ENCODE measurements at regions not wholly inside any gene's neighbourhood (a gene's known extent, or its start where the extent isn't known, plus 50 kb on each side); places are given as distances from the start of the nearest gene placed in this dataset.

DNA sequence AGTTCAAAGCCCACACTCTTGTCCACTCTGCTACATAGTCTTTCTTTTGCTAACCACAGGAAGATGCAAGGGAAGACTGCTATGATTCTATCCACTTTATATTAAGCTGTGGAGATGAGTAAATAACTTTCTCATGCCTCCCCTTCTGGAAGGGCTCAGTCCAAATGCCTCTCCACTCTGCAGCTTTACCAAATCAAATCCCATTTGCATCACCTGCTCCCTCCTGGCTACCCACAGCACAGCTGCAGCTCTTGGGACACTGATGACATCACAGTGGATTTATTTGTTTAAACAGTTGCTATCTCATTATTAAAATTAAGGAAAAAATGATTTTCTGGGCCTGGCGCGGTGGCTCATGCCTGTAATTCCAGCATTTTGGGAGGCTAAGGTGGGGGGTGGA is 1544.9 kb upstream of the WWC1 start:
- BruUV-seq (replicated peaks): no TSS peak
- CTCF ChIA-PET (ENCODE audit: unreplicated experiment): no interaction called here
- H3K4me3 ChIP-seq (ENCODE audit: low read depth, low read length, poor library complexity, severe bottlenecking): no peak overlapping the region

DNA sequence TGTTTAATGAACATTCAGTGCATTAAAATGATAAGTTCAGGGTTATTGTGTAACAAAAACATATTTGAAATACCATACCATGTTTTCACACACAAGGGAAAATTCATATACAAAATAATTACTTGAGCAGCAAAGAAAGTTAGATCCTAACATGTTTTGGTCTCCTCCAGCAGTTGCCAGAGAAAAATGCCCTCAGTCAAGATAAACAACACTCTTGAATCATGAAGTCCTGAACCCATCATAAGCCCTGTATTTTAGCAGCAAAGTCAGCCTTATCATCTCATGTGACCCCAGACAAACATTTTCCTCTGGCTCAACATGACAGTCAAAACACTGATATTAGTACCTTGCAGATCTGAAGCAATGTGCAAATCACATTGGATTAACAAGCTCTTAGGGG is 1541.1 kb upstream of the WWC1 start:
- H2AFZ ChIP-seq (ENCODE audit: low read length): no peak overlapping the region
- no peak for DNase-seq (ENCODE audit: low spot score)
- no peaks in the 10 kb centered on the region for H3K9me2 ChIP-seq (ENCODE audit: insufficient read depth, low read length)
- intact Hi-C loops (cut with micrococcal nuclease; ENCODE audit: unreplicated experiment): no loop called here
- H3K4me3 ChIP-seq (ENCODE audit: low read depth, low read length, poor library complexity, severe bottlenecking): no peak overlapping the region
- no peaks in the 10 kb centered on the region for H4K20me1 ChIP-seq (ENCODE audit: insufficient read depth, low read length)
- BruUV-seq (replicated peaks): no TSS peak
- no peaks in the 10 kb centered on the region for H3K36me3 ChIP-seq (ENCODE audit: insufficient read depth, low read length)
- H3K9me3 ChIP-seq (ENCODE audit: low read length): no peaks in the 10 kb centered on the region
- H3K27ac ChIP-seq (ENCODE audit: low read depth, low read length, poor library complexity, severe bottlenecking): no peak overlapping the region
- ChIA-PET CTCF (ENCODE audit: unreplicated experiment) (no interaction called here), POLR2A (no interaction called here)
- H3K79me2 ChIP-seq (ENCODE audit: insufficient read depth, low read depth, low read length): no peaks in the 10 kb centered on the region
- no peak overlapping the region for H3K4me2 ChIP-seq (ENCODE audit: low read length)
- TF ChIP-seq, protein P1, sequence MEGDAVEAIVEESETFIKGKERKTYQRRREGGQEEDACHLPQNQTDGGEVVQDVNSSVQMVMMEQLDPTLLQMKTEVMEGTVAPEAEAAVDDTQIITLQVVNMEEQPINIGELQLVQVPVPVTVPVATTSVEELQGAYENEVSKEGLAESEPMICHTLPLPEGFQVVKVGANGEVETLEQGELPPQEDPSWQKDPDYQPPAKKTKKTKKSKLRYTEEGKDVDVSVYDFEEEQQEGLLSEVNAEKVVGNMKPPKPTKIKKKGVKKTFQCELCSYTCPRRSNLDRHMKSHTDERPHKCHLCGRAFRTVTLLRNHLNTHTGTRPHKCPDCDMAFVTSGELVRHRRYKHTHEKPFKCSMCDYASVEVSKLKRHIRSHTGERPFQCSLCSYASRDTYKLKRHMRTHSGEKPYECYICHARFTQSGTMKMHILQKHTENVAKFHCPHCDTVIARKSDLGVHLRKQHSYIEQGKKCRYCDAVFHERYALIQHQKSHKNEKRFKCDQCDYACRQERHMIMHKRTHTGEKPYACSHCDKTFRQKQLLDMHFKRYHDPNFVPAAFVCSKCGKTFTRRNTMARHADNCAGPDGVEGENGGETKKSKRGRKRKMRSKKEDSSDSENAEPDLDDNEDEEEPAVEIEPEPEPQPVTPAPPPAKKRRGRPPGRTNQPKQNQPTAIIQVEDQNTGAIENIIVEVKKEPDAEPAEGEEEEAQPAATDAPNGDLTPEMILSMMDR (conservative IDR thresholded peaks at IDR 0.05; ENCODE audit: low read length): no peak
- no peak for TF ChIP-seq EZH2phosphoT487 (IDR thresholded peaks at IDR 0.05; ENCODE audit: borderline replicate concordance, low read depth, low read length)
- no peaks in the 10 kb centered on the region for H3K4me1 ChIP-seq (ENCODE audit: insufficient read depth, low read length, poor library complexity, severe bottlenecking)

More for the DNA sequence above, 1544.9 kb upstream of the WWC1 start:
- Histone ChIP-seq H3K9me2 (ENCODE audit: insufficient read depth, low read length) (no peaks in the 10 kb centered on the region), H3K4me2 (ENCODE audit: low read length) (no peak overlapping the region), H3K27ac (ENCODE audit: low read depth, low read length, poor library complexity, severe bottlenecking) (no peak overlapping the region), H3K36me3 (ENCODE audit: insufficient read depth, low read length) (no peaks in the 10 kb centered on the region), H4K20me1 (ENCODE audit: insufficient read depth, low read length) (no peaks in the 10 kb centered on the region), H2AFZ (ENCODE audit: low read length) (no peak overlapping the region), H3K4me1 (ENCODE audit: insufficient read depth, low read length, poor library complexity, severe bottlenecking) (no peaks in the 10 kb centered on the region), H3K9me3 (ENCODE audit: low read length) (no peaks in the 10 kb centered on the region), H3K79me2 (ENCODE audit: insufficient read depth, low read depth, low read length) (no peaks in the 10 kb centered on the region)
- DNase-seq (ENCODE audit: low spot score): no peak
- no peak for TF ChIP-seq EZH2phosphoT487 (IDR thresholded peaks at IDR 0.05; ENCODE audit: borderline replicate concordance, low read depth, low read length)
- TF ChIP-seq, protein P1 (conservative IDR thresholded peaks at IDR 0.05; ENCODE audit: low read length): no peak
- POLR2A ChIA-PET: interaction anchor here (0.7 kb wide), 1 partner anchor 35 kb away, joined by 3 read pairs; no protein-coding TSS in a partner anchor
- intact Hi-C loops (cut with micrococcal nuclease; ENCODE audit: unreplicated experiment): no loop called here

DNA sequence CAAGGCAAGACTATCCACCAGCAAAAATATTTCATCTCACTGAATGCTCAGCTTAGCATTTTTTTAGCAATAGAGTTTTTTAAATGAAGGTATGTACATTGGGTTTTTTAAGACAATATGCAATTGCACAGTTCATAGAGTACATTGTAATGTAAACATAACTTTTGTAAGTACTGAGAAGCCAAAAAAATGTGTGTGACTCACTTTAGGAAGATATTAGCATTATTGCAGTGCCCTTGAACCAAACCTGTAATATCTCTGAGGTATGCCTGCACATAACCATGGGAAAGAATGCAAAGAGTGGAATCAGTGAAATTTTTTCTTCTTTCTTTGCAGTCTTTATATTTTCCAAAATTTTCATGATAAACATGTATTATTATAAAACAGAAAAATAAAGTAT is 1533.3 kb upstream of the WWC1 start:
- CTCF ChIA-PET (ENCODE audit: unreplicated experiment): no interaction called here
- Histone ChIP-seq H3K4me3 (ENCODE audit: low read depth, low read length, poor library complexity, severe bottlenecking) (no peak overlapping the region), H4K20me1 (ENCODE audit: insufficient read depth, low read length) (no peaks in the 10 kb centered on the region), H3K9me3 (ENCODE audit: low read length) (no peaks in the 10 kb centered on the region), H3K9me2 (ENCODE audit: insufficient read depth, low read length) (no peaks in the 10 kb centered on the region), H3K4me1 (ENCODE audit: insufficient read depth, low read length, poor library complexity, severe bottlenecking) (no peaks in the 10 kb centered on the region), H3K4me2 (ENCODE audit: low read length) (no peak overlapping the region), H3K79me2 (ENCODE audit: insufficient read depth, low read depth, low read length) (no peaks in the 10 kb centered on the region), H3K36me3 (ENCODE audit: insufficient read depth, low read length) (no peaks in the 10 kb centered on the region), H3K27ac (ENCODE audit: low read depth, low read length, poor library complexity, severe bottlenecking) (no peak overlapping the region), H2AFZ (ENCODE audit: low read length) (no peak overlapping the region)
- POLR2A ChIA-PET: no interaction called here
- BruUV-seq (replicated peaks): no TSS peak
- no peak for DNase-seq (ENCODE audit: low spot score)
- TF ChIP-seq, protein P1 (conservative IDR thresholded peaks at IDR 0.05; ENCODE audit: low read length): no peak
- TF ChIP-seq EZH2phosphoT487 (IDR thresholded peaks at IDR 0.05; ENCODE audit: borderline replicate concordance, low read depth, low read length): no peak
- intact Hi-C loops (cut with micrococcal nuclease; ENCODE audit: unreplicated experiment): no loop called here
